H1 (cell line): ENCODE measurements at regions not wholly inside any gene's neighbourhood (a gene's known extent, or its start where the extent isn't known, plus 50 kb on each side); places are given as distances from the start of the nearest gene placed in this dataset.

Experiments used
- CTCF ChIA-PET: fragments of 300-600 bp; sonication (Branson Sonifier 250); formaldehyde crosslinking; loops from one replicate; lab custom pipeline; 2021; ENCODE audit not compliant: partially characterized antibody; lab: Charles Lee
- POLR2A ChIA-PET: fragments of 300-600 bp; sonication (Branson Sonifier 250); formaldehyde crosslinking; loops from one replicate; lab custom pipeline; 2021; ENCODE audit warnings: inconsistent platforms; ENCODE audit not compliant: partially characterized antibody; lab: Charles Lee
- DNase-seq, 2 experiments: peaks; one replicate each; pipeline versions ENCODE4 v3.0.0 to v3.0.0-alpha.2; 2010 to 2022; ENCODE audit warnings: low spot score in 2 of 2, low read depth in 1 of 2, mixed read lengths in 1 of 2
- FAIRE-seq: peaks from 2 replicates; lab custom pipeline; 2011; peaks lifted over from hg19 to GRCh38; lab: Jason Lieb, UNC
- H2AFZ ChIP-seq: 2 replicates; pipeline ENCODE4 v1.8.1; 2012; ENCODE audit warnings: low read length, inconsistent platforms
- H2AK5ac ChIP-seq: 2 replicates; pipeline ENCODE4 v1.6.1; 2013; ENCODE audit warnings: low read depth, low read length
- H2BK120ac ChIP-seq: replicated peaks from 2 replicates; pipeline ENCODE3; 2013; ENCODE audit warnings: low read depth, low read length, inconsistent platforms
- H2BK12ac ChIP-seq: 2 replicates; pipeline ENCODE4 v1.6.1; 2013; ENCODE audit warnings: low read depth, low read length
- H2BK15ac ChIP-seq: 2 replicates; pipeline ENCODE4 v1.6.1; 2013; ENCODE audit warnings: low read length
- H2BK20ac ChIP-seq: 2 replicates; pipeline ENCODE4 v1.6.1; 2013; ENCODE audit warnings: low read length
- H2BK5ac ChIP-seq: 2 replicates; pipeline ENCODE4 v1.6.1; 2013; ENCODE audit warnings: low read depth, low read length
- H3K14ac ChIP-seq: 2 replicates; pipeline ENCODE4 v1.6.1; 2013; ENCODE audit warnings: inconsistent platforms; ENCODE audit not compliant: insufficient read length
- H3K18ac ChIP-seq: 2 replicates; pipeline ENCODE4 v1.6.1; 2013; ENCODE audit warnings: low read length; ENCODE audit errors: extremely low read depth
- H3K23ac ChIP-seq: 2 replicates; pipeline ENCODE4 v1.6.1; 2013; ENCODE audit warnings: inconsistent platforms; ENCODE audit not compliant: insufficient read length
- H3K23me2 ChIP-seq: 2 replicates; pipeline ENCODE4 v1.6.1; 2013; ENCODE audit warnings: low read depth, low read length
- H3K27ac ChIP-seq: 2 replicates; pipeline ENCODE4 v1.6.1; 2011; ENCODE audit warnings: low read depth, low read length, inconsistent platforms
- H3K27me3 ChIP-seq, 4 experiments: replicated peaks in 1 of 4; 1 replicate in 1 of 4; 2 replicates in 3 of 4; pipeline versions ENCODE4 v1.6.1 to v1.8.1; 2011 to 2013; ENCODE audit warnings: low read length in 3 of 4, mild to moderate bottlenecking in 3 of 4, inconsistent platforms in 2 of 4, mixed read lengths in 2 of 4, moderate library complexity in 1 of 4; ENCODE audit not compliant: control insufficient read depth in 3 of 4, insufficient read depth in 3 of 4; ENCODE audit errors: extremely low read depth in 1 of 4
- H3K36me3 ChIP-seq, 4 experiments: 2 replicates each; pipeline versions ENCODE4 v1.6.1 to v1.8.1; 2011 to 2013; ENCODE audit warnings: mild to moderate bottlenecking in 4 of 4, low read length in 3 of 4, moderate library complexity in 2 of 4, control low read depth in 1 of 4, inconsistent platforms in 1 of 4; ENCODE audit not compliant: insufficient read depth in 4 of 4, control insufficient read depth in 2 of 4
- H3K4ac ChIP-seq: replicated peaks from 2 replicates; pipeline ENCODE3; 2013; ENCODE audit warnings: low read length, low read depth, mixed read lengths, inconsistent platforms; ENCODE audit not compliant: insufficient read length
- H3K4me1 ChIP-seq, 4 experiments: replicated peaks in 1 of 4; 1 replicate in 1 of 4; 2 replicates in 3 of 4; pipeline versions ENCODE4 v1.6.1 to v1.8.1; 2011 to 2013; ENCODE audit warnings: low read length in 3 of 4, inconsistent platforms in 2 of 4, mixed read lengths in 1 of 4; ENCODE audit not compliant: insufficient read depth in 4 of 4, control insufficient read depth in 3 of 4
- H3K4me2 ChIP-seq, 2 experiments: 2 replicates each; pipeline versions ENCODE4 v1.6.1 to v1.8.1; 2011 to 2013; ENCODE audit warnings: low read depth in 2 of 2, low read length in 2 of 2, control low read depth in 1 of 2, inconsistent platforms in 1 of 2, mild to moderate bottlenecking in 1 of 2; ENCODE audit not compliant: insufficient read depth in 1 of 2
- H3K4me3 ChIP-seq, 4 experiments: fragments of 200-600, 300-600 bp in 1 of 4; sonication (generic), shearing (Covaris generic), sonication (Bioruptor Twin) in 1 of 4; 2 replicates each; pipeline versions ENCODE4 v1.5.1 to v1.8.1; 2011 to 2016; ENCODE audit warnings: low read length in 4 of 4, low read depth in 3 of 4, control low read depth in 2 of 4, inconsistent platforms in 2 of 4, mild to moderate bottlenecking in 2 of 4, mixed read lengths in 1 of 4, moderate library complexity in 1 of 4; ENCODE audit not compliant: insufficient read depth in 2 of 4; ENCODE audit errors: extremely low read depth in 1 of 4
- H3K56ac ChIP-seq: replicated peaks from 2 replicates; pipeline ENCODE3; 2013; ENCODE audit warnings: low read depth, mild to moderate bottlenecking, mixed read lengths, low read length, inconsistent platforms; ENCODE audit not compliant: insufficient read length
- H3K79me1 ChIP-seq: 2 replicates; pipeline ENCODE4 v1.6.1; 2013; ENCODE audit warnings: low read depth, low read length, control low read depth
- H3K79me2 ChIP-seq, 2 experiments: 2 replicates each; pipeline versions ENCODE4 v1.6.1 to v1.8.1; 2012 to 2013; ENCODE audit warnings: low read length in 2 of 2, mild to moderate bottlenecking in 2 of 2, inconsistent platforms in 1 of 2; ENCODE audit not compliant: insufficient read depth in 2 of 2, control insufficient read depth in 1 of 2
- H3K9ac ChIP-seq, 4 experiments: replicated peaks in 1 of 4; 1 replicate in 1 of 4; 2 replicates in 3 of 4; pipeline versions ENCODE4 v1.6.1 to v1.8.1; 2011 to 2013; ENCODE audit warnings: low read depth in 3 of 4, low read length in 3 of 4, control low read depth in 2 of 4, mild to moderate bottlenecking in 2 of 4, moderate library complexity in 2 of 4, inconsistent platforms in 1 of 4; ENCODE audit errors: extremely low read depth in 1 of 4
- H3K9me3 ChIP-seq, 2 experiments: 2 replicates each; pipeline versions ENCODE4 v1.6.1 to v1.8.1; 2012 to 2013; ENCODE audit warnings: mild to moderate bottlenecking in 2 of 2, moderate library complexity in 2 of 2, control low read depth in 1 of 2, inconsistent platforms in 1 of 2, low read depth in 1 of 2, low read length in 1 of 2, mixed read lengths in 1 of 2; ENCODE audit not compliant: insufficient read depth in 2 of 2
- H4K20me1 ChIP-seq, 2 experiments: replicated peaks in 1 of 2; 2 replicates each; pipeline versions ENCODE3 to v1.8.1; 2011 to 2013; ENCODE audit warnings: inconsistent platforms in 2 of 2, low read length in 2 of 2, mild to moderate bottlenecking in 1 of 2; ENCODE audit not compliant: insufficient read depth in 2 of 2, control insufficient read depth in 1 of 2
- H4K5ac ChIP-seq: 2 replicates; pipeline ENCODE4 v1.6.1; 2013; ENCODE audit warnings: low read length, low read depth, mixed read lengths, inconsistent platforms; ENCODE audit not compliant: insufficient read length
- H4K8ac ChIP-seq: 2 replicates; pipeline ENCODE4 v1.8.0; 2013; ENCODE audit warnings: mild to moderate bottlenecking, moderate library complexity, low read length, inconsistent platforms; ENCODE audit not compliant: insufficient read depth; ENCODE audit errors: extremely low read depth
- H4K91ac ChIP-seq: replicated peaks from 2 replicates; pipeline ENCODE3; 2013; ENCODE audit warnings: low read length, mixed read lengths, inconsistent platforms; ENCODE audit not compliant: insufficient read length
- BACH1 ChIP-seq: IDR thresholded peaks from 2 replicates; pipeline ENCODE4 v1.6.1; 2012; ENCODE audit warnings: low read length, improper control_type of control experiment
- CBX5 ChIP-seq: fragments of 300-800, 300-1000 bp; sonication (generic); IDR thresholded peaks from 2 replicates; pipeline ENCODE4 v1.7.1; 2016; ENCODE audit warnings: antibody characterized with exemption, low read length, low read depth
- EZH2 ChIP-seq: fragments of 200-600 bp; sonication (generic); IDR thresholded peaks from 2 replicates; pipeline ENCODE4 v1.7.1; 2012; ENCODE audit warnings: low read depth, mild to moderate bottlenecking, moderate library complexity, low read length, inconsistent platforms; ENCODE audit not compliant: severe bottlenecking
- KDM1A ChIP-seq: fragments of 200-600, 300-600 bp; sonication (generic); IDR thresholded peaks from 2 replicates; pipeline ENCODE4 v1.7.1; 2016; ENCODE audit warnings: mild to moderate bottlenecking, low read length, borderline replicate concordance
- MAX ChIP-seq: IDR thresholded peaks from 2 replicates; pipeline ENCODE4 v1.6.1; 2012; ENCODE audit warnings: inconsistent platforms
- POLR2A ChIP-seq, 2 experiments: IDR thresholded peaks; 1 replicate in 1 of 2; 2 replicates in 1 of 2; pipeline ENCODE4 v1.6.1; 2011; ENCODE audit warnings: low read depth in 2 of 2, low read length in 2 of 2, mild to moderate bottlenecking in 2 of 2; ENCODE audit errors: control extremely low read depth in 1 of 2
- SP1 ChIP-seq: IDR thresholded peaks from 2 replicates; pipeline ENCODE4 v1.6.1; 2011; ENCODE audit warnings: low read depth, low read length
- TAF7 ChIP-seq: optimal IDR thresholded peaks from 2 replicates; pipeline ENCODE3; 2011; ENCODE audit warnings: low read depth, mild to moderate bottlenecking, inconsistent platforms, low read length, moderate library complexity, borderline replicate concordance
- WGBS, 2 experiments: shearing (Covaris generic) in 1 of 2; methylation state at CpG; one replicate each; pipeline versions ENCODE4 v1.1.6 to v1.1.7; 2013 to 2015; ENCODE audit warnings: low lambda C conversion rate in 2 of 2, mixed read lengths in 2 of 2, inconsistent platforms in 1 of 2, low coverage in 1 of 2, missing lambda C conversion rate in 1 of 2; ENCODE audit not compliant: insufficient replicate concordance in 2 of 2, insufficient coverage in 1 of 2, insufficient read length in 1 of 2; ENCODE audit errors: extremely low coverage in 1 of 2, missing lambda C conversion rate in 1 of 2; 5-methylcytosine and 5-hydroxymethylcytosine counted together

DNA sequence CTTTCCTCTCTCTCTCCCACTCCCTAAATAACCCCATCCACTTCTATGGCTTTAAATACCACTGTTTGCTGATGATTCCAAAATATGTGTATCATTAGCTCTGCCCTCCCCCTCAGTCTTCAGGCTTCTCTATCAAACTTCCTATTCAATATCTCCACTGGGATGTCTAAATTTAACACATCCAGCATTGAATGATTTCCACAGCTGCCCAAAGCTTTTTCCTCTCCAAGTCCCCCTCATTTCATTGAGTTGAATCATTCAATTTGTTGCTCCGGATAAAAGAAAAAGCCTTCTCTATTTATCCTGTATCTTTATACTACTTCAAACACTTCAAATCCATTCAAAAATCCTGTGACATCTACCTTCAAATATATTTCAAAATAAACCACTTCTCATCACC is 225.0 kb downstream of the SEC16B start:
- no peak overlapping the region for H3K4me3 ChIP-seq
- H3K36me3 ChIP-seq = no peaks in the 10 kb centered on the region
- H2BK120ac ChIP-seq = no peak overlapping the region
- no peak overlapping the region for H2AK5ac ChIP-seq
- H3K79me2 ChIP-seq = no peaks in the 10 kb centered on the region
- no peaks in the 10 kb centered on the region for H3K9me3 ChIP-seq
- no peak overlapping the region for H3K18ac ChIP-seq
- H4K91ac ChIP-seq = no peak overlapping the region
- H2AFZ ChIP-seq = no peak overlapping the region
- H3K4me2 ChIP-seq = no peak overlapping the region
- no peak overlapping the region for H3K23ac ChIP-seq
- no peaks in the 10 kb centered on the region for H3K27me3 ChIP-seq
- H4K8ac ChIP-seq = no peak overlapping the region
- FAIRE-seq = no peak
- TF ChIP-seq KDM1A = no peak
- TF ChIP-seq EZH2 = no peak
- TF ChIP-seq TAF7 = no peak
- TF ChIP-seq BACH1 = no peak
- no peak for TF ChIP-seq MAX
- no peak for TF ChIP-seq CBX5
- TF ChIP-seq POLR2A (IDR thresholded peaks at IDR 0.05; ENCODE audit: control extremely low read depth in 1 of 2, low read depth in 2 of 2, low read length in 2 of 2) = no peak
- no peak for TF ChIP-seq SP1
- no peak overlapping the region for H3K56ac ChIP-seq
- no peak overlapping the region for H4K5ac ChIP-seq
- H2BK12ac ChIP-seq = no peak overlapping the region
- no peak for DNase-seq
- 100% methylated on average over 1 of the region's 1 CpG; no CpG with 5 or more reads in 1 of the 2 experiments for WGBS, 2 experiments
- H3K27ac ChIP-seq = no peak overlapping the region
- POLR2A ChIA-PET = no interaction called here
- H2BK20ac ChIP-seq = no peak overlapping the region
- H3K4me1 ChIP-seq = no peaks in the 10 kb centered on the region
- no peak overlapping the region for H2BK15ac ChIP-seq
- no peaks in the 10 kb centered on the region for H3K23me2 ChIP-seq
- no peak overlapping the region for H2BK5ac ChIP-seq
- no peaks in the 10 kb centered on the region for H4K20me1 ChIP-seq
- CTCF ChIA-PET = interaction anchor here (0.6 to 1.3 kb wide), 3 partner anchors 178 to 314 kb away, joined by 3 to 5 read pairs (median 3); no protein-coding TSS in a partner anchor
- H3K79me1 ChIP-seq = no peaks in the 10 kb centered on the region
- H3K4ac ChIP-seq = no peak overlapping the region
- H3K14ac ChIP-seq = no peak overlapping the region
- no peak overlapping the region for H3K9ac ChIP-seq
